ENCODE measurements at regions not wholly inside any gene's neighbourhood (a gene's known extent, or its start where the extent isn't known, plus 50 kb on each side); places are given as distances from the start of the nearest gene placed in this dataset.

DNA sequence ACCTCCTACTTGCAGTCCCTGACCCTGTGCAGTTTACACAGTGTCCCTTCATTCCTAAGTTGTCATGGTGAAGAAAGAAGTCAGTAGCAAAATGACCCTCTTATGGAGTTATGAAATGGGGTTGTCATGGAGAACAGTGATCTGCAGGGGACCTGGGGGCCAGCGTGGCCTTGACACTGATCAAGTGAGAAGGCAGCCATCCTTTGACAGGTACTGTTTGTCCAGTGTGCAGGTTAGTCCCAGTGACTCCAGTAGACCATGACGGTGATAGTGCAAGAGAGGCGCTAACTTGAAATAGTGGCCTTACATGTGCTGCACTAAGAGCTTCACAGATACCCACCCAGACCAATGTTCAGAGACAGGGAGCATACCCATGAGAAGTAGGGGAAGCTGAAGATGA lies 87.9 kb downstream of the IL12A start:
- no peak for DNase-seq (ENCODE audit: low read depth)
- H3K4me3 ChIP-seq (ENCODE audit: low read length), result no peak overlapping the region
- TF ChIP-seq, protein P1, sequence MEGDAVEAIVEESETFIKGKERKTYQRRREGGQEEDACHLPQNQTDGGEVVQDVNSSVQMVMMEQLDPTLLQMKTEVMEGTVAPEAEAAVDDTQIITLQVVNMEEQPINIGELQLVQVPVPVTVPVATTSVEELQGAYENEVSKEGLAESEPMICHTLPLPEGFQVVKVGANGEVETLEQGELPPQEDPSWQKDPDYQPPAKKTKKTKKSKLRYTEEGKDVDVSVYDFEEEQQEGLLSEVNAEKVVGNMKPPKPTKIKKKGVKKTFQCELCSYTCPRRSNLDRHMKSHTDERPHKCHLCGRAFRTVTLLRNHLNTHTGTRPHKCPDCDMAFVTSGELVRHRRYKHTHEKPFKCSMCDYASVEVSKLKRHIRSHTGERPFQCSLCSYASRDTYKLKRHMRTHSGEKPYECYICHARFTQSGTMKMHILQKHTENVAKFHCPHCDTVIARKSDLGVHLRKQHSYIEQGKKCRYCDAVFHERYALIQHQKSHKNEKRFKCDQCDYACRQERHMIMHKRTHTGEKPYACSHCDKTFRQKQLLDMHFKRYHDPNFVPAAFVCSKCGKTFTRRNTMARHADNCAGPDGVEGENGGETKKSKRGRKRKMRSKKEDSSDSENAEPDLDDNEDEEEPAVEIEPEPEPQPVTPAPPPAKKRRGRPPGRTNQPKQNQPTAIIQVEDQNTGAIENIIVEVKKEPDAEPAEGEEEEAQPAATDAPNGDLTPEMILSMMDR (IDR thresholded peaks at IDR 0.05; ENCODE audit: insufficient read depth, low read depth, low read length, missing control alignments), result no peak

DNA sequence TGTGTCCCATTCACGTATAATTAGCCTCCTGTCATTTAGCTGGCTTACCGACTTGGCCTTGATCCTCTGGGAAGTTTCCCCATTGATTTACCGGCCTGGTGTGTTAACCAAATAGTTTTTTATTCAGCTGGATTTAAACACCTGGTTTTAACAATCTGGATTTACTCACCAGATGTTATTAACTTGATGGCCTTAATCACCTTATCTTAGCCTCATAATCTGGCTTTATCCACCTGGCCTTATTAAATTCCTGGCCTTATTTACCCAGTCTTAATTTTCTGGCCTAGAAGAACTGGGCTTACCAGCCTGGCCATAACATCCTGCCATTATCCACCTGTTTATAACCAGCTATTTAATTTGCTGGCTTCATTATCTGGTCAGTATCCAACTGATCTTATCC lies 89.9 kb downstream of the IL12A start:
- TF ChIP-seq, protein P1 (IDR thresholded peaks at IDR 0.05; ENCODE audit: insufficient read depth, low read depth, low read length, missing control alignments), result no peak
- DNase-seq (ENCODE audit: low read depth), result no peak
- H3K4me3 ChIP-seq (ENCODE audit: low read length), result no peak overlapping the region

DNA sequence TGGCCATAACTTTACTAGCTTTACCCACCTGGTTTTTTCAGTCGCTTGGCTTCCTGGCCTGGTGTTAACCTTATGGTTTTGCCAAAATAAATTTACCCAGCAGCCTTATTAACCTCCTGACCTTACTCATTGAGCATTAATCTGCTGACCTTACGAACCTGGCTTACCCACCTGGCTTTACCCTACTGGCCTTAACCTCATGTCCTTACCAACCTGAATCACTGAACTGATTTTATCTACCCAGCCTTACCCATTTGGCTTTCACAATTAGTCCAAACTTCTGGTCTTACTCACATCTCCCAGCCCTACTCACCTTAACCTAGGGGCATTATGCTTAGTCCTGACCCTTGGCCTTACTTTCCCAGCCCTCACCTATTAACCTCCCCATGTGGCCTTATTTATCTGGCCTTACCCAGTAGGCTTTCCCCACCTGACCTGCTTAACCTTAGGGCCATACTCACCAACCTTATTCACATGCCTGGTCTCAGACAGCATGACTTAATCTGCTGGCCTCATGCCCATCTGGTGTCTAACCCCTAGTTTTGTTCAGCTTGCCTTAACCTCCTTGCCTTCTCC lies 93.4 kb downstream of the IL12A start:
- TF ChIP-seq, protein P1 (IDR thresholded peaks at IDR 0.05; ENCODE audit: insufficient read depth, low read depth, low read length, missing control alignments), result no peak
- DNase-seq (ENCODE audit: low read depth), result no peak

DNA sequence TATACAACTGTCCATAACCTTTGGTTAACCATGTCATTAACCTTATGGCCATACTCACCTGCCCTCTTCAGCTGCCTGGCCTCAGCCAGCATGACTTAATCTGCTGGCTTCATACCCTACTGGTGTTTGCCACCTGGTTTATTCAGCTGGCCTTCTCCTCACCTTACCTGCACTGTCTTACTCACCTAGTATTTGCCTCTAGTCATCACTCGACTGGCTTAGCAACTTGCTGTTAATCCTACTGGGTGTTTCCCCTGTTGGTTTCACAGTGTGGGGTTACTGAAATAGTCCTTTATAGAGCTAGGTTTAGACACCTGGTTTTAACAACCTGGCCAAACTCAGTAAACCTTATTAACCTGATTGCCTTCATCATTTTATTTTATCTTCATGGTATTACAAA lies 96.4 kb downstream of the IL12A start:
- DNase-seq (ENCODE audit: low read depth), result peak; percentile 92
- H3K4me3 ChIP-seq (ENCODE audit: low read length), result no peak overlapping the region
- TF ChIP-seq, protein P1 (IDR thresholded peaks at IDR 0.05; ENCODE audit: insufficient read depth, low read depth, low read length, missing control alignments), result no peak

More for the DNA sequence above, 93.4 kb downstream of the IL12A start:
- H3K4me3 ChIP-seq (ENCODE audit: low read length), result no peak overlapping the region

DNA sequence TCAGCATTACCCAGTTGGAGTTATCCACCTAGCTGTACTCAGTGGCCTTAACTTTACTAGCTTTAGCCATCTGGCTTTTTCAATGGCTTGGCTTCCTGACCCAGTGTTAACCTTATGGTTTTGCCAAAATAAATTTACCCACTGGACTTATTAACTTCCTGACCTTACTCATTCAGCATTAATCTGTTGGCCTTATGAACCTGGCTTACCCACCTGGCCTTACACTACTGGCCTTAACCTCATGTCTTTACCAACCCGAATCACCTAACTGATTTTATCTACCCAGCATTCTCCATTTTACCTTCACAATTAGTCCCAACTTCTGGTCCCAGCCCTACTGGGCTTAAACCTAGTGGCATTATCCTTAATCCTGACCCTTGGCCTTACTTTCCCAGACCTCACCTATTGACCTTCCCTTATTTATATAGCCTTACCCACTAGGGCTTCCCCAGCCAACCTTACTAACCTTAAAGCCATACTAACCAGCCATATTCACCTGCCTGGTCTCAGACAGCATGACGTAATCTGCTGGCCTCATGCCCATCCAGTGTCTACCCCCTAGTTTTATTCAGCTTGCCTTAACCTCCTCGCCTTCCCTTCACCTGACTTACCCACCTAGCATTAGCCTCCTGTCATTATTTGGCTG lies 100.0 kb downstream of the IL12A start:
- no peak overlapping the region for H3K4me3 ChIP-seq (ENCODE audit: low read length)
- no peak for DNase-seq (ENCODE audit: low read depth)
- TF ChIP-seq, protein P1 (IDR thresholded peaks at IDR 0.05; ENCODE audit: insufficient read depth, low read depth, low read length, missing control alignments), result no peak

DNA sequence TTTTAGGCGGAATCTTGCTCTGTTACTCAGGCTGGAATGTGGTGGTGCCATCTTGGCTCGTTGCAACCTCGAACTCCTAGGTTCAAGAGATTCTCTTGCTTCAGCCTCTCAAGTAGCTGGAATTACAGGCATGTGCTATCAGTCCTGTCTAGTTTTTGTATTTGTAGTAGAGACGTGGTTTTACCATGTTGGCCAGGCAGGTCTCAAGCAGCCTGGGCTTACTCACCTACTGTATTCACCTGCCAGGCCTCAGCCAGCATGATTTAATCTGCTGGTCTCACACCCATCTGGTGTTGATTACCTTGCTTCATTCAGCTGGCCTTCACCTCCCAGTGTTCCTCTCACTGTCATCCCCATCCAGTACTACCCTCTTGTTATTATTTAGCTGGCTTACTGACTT lies 102.0 kb downstream of the IL12A start:
- TF ChIP-seq, protein P1 (IDR thresholded peaks at IDR 0.05; ENCODE audit: insufficient read depth, low read depth, low read length, missing control alignments), result no peak
- DNase-seq (ENCODE audit: low read depth), result peak; percentile 51
- H3K4me3 ChIP-seq (ENCODE audit: low read length), result no peak overlapping the region

DNA sequence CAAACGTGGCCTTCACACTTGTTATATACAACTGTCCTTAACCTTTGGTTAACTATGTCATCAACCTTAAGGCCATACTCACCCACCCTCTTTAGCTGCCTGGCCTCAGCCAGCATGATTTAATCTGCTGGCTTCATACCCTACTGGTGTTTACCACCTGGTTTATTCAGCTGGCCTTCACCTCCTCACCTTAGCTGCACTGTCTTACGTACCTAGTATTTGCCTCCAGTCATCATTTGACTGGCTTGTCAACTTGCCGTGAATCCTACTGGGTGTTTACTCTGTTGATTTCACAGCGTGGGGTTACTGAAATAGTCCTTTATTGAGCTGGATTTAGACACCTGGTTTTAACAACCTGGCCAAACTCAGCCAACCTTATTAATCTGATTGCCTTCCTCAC lies 102.8 kb downstream of the IL12A start:
- TF ChIP-seq, protein P1 (IDR thresholded peaks at IDR 0.05; ENCODE audit: insufficient read depth, low read depth, low read length, missing control alignments), result no peak

More for the DNA sequence above, 102.8 kb downstream of the IL12A start:
- peak; percentile 10 for DNase-seq (ENCODE audit: low read depth)
- H3K4me3 ChIP-seq (ENCODE audit: low read length), result no peak overlapping the region
